ENCODE measurements at regions not wholly inside any gene's neighbourhood (a gene's known extent, or its start where the extent isn't known, plus 50 kb on each side); places are given as distances from the start of the nearest gene placed in this dataset.
"Not testable (repeated sequence)": the region's sequence is repeated elsewhere in the genome, so short reads cannot be mapped to it uniquely, and the experiment has no call there.

- DNase-seq = no peak
Observed at GRCh38 chr2:57181315-57182038, 865.1 kb upstream of the VRK2 start.

GRCh38 chr2:57182916-57183315 lies 863.7 kb upstream of the VRK2 start:
- no peak for DNase-seq

GRCh38 chr2:57185568-57185967 lies 861.0 kb upstream of the VRK2 start:
- no peak for DNase-seq

GRCh38 chr2:57190007-57190406 lies 856.6 kb upstream of the VRK2 start:
- DNase-seq = no peak

- no peak for DNase-seq
Observed at GRCh38 chr2:57199663-57200062, 846.9 kb upstream of the VRK2 start.

- DNase-seq = no peak
Observed at GRCh38 chr2:57204364-57204763, 842.2 kb upstream of the VRK2 start.

- DNase-seq = no peak
Observed at GRCh38 chr2:57205241-57205640, 841.4 kb upstream of the VRK2 start.

GRCh38 chr2:57207191-57207590 lies 839.4 kb upstream of the VRK2 start:
- no peak for DNase-seq

GRCh38 chr2:57209799-57210198 lies 836.8 kb upstream of the VRK2 start:
- DNase-seq = no peak

- DNase-seq = no peak
Observed at GRCh38 chr2:57210855-57211254, 835.8 kb upstream of the VRK2 start.

GRCh38 chr2:57217013-57217412 lies 829.6 kb upstream of the VRK2 start:
- DNase-seq = no peak

- no peak for DNase-seq
Observed at GRCh38 chr2:57218206-57218605, 828.4 kb upstream of the VRK2 start.

- DNase-seq = not testable (repeated sequence)
Observed at GRCh38 chr2:57229706-57230105, 816.9 kb upstream of the VRK2 start.

- DNase-seq = not testable (repeated sequence)
Observed at GRCh38 chr2:57232341-57232740, 814.3 kb upstream of the VRK2 start.

- DNase-seq = not testable (repeated sequence)
Observed at GRCh38 chr2:57251495-57251894, 795.1 kb upstream of the VRK2 start.

- not testable (repeated sequence) for DNase-seq
Observed at GRCh38 chr2:57276408-57276807, 770.2 kb upstream of the VRK2 start.

- no peak for DNase-seq
Observed at GRCh38 chr2:57278451-57278850, 768.2 kb upstream of the VRK2 start.

GRCh38 chr2:57291209-57291608 lies 755.4 kb upstream of the VRK2 start:
- no peak for DNase-seq

GRCh38 chr2:57296795-57297517 lies 749.6 kb upstream of the VRK2 start:
- no peak for DNase-seq

GRCh38 chr2:57313678-57314077 lies 732.9 kb upstream of the VRK2 start:
- DNase-seq = no peak

GRCh38 chr2:57314682-57315081 lies 731.9 kb upstream of the VRK2 start:
- DNase-seq = no peak

- DNase-seq = no peak
Observed at GRCh38 chr2:57330447-57330846, 716.2 kb upstream of the VRK2 start.

GRCh38 chr2:57333221-57333620 lies 713.4 kb upstream of the VRK2 start:
- DNase-seq = no peak

- DNase-seq = no peak
Observed at GRCh38 chr2:57343391-57344006, 703.1 kb upstream of the VRK2 start.

All from activated gamma-delta T cell (primary cell).